GM19043 (cell line): ENCODE measurements at regions not wholly inside any gene's neighbourhood (a gene's known extent, or its start where the extent isn't known, plus 50 kb on each side); places are given as distances from the start of the nearest gene placed in this dataset.
A peak's percentile ranks its signal among the peaks of the same experiment; 100 is the strongest.

Source experiments
- ATAC-seq: cut with Tn5 transposase; IDR thresholded peaks from one replicate; pipeline ENCODE4 v1.9.1; 2021; ENCODE audit warnings: low read depth; ENCODE audit not compliant: unreplicated experiment

DNA sequence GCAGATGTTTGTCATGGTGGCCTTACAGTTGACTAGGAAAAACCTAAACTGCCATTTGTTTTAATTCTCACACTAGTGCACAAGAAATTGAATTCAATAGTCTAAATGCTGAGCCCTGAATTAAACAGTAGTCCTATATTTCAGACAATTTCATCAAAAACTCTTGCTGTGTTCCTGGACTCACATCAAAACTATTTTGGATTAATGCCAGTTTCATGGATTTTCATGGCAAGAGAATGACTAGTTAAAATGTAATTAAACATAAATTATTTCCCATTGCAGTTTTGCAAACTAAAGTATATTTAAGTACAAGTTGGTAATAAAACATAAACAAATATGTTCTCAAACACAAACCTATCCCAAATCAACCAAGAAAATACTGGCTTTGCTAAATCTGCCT is 468.0 kb upstream of the PRICKLE1 start:
- ATAC-seq = no peak

DNA sequence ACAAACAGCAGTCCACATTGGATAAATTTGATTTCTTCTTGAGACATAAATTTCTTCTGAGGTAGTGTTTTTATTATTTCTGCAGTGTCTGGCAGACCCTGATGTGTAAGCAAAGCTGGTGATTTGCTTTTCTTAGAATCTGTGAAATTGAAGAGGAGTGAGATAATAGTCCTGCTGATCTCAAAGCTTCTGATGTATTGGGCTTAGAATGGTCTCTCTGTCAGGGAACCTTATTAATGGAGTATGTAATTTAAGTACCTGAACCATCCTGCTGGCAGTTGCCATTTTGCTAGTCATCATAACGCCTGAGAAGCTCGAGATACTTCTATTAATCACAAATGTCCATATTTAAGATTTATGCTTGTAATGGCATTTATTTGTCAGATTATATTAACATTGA is 464.5 kb upstream of the PRICKLE1 start:
- no peak for ATAC-seq

DNA sequence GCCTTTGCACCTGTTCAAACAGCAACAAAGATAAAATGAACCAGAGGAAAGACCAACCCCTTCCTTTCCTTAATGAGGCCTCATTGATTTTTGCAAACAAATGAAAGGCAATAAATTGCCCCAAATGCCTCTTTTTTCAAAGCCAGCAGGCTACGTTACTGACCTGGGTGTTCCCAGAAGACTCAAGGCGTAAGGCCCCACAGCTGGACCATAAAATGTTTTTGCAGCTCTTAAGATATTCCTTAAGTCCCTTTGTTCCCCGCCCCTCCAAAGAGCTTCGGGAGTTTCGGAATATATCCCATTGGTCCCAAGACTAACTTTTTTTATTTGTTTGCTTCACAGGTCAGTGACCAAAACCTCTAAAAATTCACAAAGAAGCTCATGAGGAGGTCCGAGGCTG is 462.9 kb upstream of the PRICKLE1 start:
- ATAC-seq = no peak

DNA sequence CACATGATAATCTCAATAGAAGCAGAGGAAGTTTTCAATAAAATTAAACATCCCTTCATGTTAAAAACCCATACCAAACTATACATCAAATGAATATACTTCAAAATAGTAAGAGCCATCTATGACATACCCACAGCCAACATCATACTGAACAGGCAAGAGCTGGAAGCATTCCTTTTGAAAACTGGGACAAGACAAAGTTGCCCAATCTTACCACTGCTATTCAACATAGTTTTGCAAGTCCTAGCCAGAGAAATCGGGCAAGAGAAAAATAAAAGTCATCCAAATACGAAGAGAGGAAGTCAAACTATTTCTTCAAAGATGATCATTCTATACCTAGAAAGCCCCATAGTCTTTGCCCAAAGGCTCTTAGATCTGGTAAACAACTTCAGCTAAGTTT is 454.7 kb upstream of the PRICKLE1 start:
- no peak for ATAC-seq

DNA sequence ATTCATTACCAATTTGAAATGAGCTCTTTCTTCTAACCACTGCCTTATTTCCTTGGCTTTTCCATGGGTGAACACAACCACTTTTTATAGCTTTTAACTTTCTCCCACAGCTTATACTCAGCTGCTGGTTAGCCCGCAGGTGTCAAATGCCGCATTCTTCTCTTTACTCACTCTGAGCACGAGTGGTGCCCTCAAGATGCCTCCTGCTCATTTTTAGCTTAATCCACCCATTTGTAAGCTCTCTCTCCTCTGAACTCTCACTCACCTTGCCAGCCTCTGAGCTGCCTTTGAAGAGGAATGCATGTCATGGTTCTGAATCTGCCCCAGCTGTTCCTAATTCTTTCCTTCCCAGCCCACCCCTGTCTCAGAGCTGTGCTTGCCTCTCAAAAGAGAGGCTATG is 449.4 kb upstream of the PRICKLE1 start:
- ATAC-seq = no peak

DNA sequence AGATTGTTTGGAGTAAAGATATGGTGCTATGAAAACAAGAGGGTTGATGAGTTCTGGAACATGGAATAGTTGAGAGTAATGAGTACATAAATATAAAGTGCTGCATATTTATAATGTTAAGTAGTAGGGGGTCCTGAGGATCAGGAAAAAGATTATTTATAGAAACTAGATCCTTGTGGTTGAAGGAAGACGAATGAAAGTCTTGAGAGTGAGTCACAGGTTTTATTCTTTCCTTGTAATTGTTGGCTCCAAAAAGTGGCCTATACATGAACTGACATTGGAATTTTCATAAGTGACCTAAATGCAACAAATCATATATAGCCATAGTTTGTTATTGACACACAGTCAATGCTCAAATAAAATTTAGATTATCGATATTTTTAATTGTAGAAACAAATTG is 440.4 kb upstream of the PRICKLE1 start:
- no peak for ATAC-seq

DNA sequence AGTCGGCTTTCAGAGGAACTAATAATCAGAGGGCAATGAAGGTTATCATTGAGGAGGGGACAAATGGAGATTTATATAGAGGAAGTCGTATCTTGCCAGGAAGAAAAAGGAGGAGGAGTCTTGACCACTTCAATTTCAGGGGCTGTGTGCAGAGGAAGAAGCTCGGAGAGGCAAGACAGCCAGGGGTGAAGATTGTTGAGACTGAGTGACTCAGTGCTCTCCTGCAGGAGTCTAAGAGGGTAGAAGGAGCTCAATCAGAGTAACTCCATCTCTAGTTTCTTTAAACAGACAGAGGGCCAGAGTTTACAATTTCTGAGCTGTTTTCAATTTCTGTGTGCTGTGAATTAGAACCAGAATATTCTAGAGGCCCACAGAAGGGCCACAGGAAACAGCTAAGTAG is 439.3 kb upstream of the PRICKLE1 start:
- ATAC-seq = no peak

DNA sequence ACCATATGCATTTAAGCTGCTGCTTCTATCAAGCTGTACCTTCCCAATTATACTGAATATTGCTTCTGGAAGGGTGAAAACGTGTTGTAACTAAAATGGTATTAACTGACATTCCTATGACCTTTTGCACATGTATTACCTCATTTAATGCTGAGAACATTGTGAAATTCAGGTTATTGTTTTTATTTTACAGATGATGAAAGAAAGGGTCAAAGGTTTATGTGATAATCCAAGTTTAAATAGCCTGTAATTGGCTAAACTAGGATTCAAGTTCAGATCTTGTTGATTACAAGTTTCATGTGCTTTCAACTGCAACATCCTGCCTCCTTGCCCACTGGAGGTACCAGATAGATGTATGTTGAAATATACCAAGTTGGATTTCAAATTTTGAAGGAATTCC is 433.3 kb upstream of the PRICKLE1 start:
- no peak for ATAC-seq

DNA sequence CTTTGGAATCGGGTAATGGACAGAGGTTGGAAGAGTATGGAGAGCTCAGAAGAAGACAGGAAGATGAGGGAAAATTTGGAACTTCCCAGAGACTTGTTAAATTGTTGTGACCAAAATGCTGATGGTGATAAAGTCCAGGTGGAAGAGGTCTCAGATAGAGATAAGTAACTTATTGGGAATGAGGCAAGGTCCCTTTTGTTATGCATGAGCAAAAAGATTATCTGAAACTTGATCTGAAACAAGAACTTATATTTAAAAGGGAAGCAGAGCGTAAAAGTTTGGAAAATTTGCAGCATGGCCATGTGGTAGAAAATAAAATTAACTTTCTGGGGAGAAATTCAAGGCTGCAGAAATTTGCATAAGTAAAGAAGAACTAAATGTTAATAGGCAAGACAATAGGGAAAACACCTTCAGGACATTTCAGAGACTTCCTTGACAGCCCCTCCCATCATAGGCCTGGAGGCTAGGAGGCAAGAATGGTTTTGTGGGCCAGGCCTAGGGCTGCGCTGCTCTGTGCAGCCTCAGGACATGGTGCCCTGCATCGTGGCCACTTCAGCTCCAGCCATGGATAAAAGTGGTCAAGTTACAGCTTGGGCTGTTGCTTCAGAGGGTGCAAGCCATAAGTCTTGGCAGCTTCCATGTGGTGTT is 425.7 kb upstream of the PRICKLE1 start:
- ATAC-seq = peak; percentile 36

DNA sequence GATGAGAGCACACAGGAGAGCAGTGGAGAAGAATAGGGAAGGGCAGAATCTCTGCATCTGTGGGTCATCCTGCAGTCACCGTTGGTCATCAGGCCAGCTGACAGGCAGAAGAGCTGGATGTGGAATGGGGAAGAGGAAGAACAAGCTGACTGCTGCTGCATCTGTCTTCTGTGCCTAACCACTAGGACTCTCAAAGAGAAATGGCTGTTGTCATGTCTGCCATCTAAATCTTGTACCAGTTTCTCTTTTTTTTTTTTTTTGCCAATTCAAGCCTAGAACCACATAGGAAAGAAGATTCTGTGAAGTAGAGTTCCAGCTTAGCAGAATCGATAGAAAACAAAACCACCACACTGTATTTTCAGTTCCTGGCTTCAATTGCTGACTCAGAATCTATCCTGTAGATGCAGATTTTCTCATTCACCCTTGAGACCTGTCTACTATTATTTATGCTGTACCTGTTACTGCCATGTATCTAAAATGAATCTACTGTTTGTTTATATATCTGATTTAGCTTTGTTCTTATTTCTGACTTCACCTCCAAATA is 421.9 kb upstream of the PRICKLE1 start:
- peak; percentile 79 for ATAC-seq

DNA sequence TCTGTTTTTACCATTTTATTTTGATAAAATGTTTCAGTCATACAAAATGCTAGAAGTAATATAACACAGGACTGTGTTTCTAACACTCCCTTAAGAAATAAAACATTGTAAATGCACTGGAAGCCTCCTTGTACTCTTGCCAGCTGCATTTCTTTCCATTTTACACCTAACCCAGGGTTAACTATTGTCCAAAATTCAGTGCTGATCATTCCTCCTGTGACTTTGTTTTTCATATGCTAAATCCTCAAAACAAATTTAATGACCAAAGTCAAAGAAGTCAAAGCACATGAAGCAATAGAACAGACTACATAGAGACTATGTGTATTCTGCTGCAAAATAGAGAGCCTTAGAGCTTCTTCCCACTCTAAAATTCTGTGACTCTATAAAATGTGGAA is 420.3 kb upstream of the PRICKLE1 start:
- ATAC-seq = no peak

DNA sequence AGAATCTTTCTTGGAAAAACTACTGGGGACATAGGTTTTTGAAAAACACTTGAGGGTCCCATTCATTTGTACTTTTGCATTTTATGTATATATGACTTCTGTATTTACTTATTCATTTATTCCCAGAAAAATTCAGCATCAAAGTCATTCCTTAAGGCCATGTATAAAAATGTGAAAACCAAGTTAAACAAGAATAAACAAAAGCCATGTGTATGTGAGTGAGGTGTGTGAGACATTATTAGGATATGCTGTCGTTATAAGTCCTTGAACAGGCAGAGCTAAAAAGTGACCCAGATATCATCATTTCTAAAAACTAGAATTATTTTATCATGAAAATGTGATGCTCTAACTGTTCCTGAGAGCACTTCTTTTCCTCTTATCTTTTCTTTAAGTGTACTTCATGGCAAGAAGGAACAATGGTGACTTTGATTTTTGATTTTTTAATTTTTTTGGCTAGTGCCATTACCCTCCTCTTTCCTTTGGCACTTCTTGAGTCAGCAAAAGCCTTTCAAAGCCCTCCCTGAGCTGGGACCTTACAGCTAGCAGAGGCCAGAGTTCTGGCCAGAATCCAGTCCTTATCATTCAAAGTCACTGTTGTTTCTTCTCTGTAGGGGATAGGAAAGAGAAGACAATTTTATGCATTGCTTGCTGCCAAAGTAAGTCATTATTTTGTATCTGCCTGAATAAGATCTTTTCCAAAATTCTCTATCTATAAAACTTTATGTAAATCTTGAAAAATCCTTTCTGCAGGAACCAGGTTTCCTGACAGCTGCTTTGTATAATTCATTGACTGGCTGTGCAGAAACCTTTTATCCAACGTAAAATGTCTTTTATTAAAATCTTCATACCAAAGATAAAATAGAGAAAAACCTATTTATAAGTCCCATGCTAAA is 419.7 kb upstream of the PRICKLE1 start:
- no peak for ATAC-seq

DNA sequence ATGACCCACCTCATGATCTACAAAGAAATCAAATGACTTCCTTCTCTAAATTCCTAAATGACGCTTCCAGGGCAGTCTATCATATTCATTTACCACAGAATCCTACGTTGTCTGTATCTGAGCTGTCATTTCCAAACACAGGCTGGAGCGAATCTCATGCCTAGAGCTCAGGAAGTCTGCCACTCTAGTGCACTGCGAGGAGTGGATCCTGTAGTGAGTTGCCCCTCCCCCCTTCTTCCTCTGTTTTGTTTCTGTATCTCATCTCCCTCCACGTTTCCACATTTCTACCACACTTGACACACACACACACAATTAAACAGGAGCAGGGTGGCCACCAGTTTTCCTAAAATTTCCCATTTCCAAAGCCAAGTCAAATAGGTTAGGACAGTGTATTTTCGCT is 415.4 kb upstream of the PRICKLE1 start:
- ATAC-seq = no peak

DNA sequence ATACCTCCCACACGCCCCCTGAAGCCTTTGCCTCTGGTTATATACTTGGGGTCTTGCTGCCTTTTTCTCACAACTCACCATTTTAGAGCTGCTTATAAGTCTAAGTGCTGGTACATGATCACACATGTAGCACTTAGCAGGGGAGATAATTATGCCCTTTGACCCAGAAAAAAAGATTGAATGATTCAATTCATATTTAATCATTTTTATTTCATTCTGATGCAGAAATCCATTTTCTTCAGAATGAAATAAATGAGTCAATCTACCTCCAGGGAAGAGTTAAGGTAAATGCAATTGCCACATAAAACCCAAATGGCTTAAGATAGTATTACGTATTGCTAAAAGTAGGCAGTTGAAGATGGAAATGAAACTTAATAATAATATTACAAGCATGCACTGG is 414.6 kb upstream of the PRICKLE1 start:
- no peak for ATAC-seq

DNA sequence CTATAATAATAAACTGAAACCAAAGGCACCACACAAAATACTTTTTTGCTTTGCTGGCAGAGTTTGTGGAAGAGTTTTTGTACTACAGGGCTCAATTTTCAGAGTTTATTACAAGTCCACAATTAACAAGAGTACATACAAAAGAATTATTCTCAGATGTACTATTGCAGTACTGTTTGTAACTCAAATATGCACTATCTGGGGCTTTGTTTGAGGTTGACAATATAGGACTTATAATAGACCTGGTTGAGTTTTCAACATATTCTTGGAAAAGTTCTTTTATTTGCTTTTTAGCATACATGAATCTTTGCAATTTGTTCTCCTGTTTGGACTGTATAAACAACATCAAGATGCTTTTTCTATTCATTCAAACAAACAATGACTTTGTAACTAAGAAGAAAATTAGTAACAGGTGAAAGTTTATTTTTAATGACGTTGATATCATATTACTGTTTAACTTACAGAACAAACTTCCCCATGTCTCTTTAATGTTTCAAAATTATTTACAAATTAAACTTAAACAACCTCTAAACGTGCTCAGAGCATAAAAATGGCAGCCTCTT is 407.4 kb upstream of the PRICKLE1 start:
- no peak for ATAC-seq

DNA sequence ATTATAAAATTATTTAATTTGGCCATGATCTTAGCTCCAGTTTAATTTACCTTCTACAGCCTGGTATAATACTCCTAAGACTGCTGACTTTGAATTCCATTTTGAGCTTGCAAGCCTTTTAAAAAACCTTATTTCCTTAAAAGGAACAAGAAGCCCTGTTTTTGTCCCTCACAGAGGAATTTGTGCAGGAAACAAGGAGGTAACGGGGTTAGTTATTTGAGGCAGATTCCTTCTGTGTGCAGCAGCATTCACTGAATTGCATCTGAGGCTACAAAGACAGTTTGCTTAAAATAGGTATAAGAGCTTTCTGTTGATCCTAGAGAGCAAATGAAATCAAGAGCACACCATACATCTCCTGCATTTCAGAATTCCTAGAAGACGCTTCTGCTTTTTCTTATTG is 403.3 kb upstream of the PRICKLE1 start:
- ATAC-seq = no peak

DNA sequence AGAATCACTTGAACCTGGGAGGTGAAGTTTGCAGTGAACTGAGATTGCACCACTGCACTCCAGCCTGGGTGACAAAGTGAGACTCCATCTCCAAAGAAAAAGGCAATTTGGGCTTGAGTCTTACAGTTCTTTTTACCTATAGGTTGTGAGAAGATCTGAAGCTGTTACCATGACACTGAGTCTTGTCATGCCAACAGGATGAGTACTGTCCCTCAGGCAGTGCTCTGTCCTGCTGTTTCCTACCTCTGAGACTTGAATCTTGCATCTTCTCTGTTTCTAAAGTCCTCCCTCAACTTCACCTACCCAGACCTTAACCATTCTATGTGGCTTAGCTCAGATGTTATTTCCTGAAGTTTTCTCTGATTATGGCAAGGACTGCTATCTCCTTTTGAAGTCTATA is 400.8 kb upstream of the PRICKLE1 start:
- no peak for ATAC-seq

DNA sequence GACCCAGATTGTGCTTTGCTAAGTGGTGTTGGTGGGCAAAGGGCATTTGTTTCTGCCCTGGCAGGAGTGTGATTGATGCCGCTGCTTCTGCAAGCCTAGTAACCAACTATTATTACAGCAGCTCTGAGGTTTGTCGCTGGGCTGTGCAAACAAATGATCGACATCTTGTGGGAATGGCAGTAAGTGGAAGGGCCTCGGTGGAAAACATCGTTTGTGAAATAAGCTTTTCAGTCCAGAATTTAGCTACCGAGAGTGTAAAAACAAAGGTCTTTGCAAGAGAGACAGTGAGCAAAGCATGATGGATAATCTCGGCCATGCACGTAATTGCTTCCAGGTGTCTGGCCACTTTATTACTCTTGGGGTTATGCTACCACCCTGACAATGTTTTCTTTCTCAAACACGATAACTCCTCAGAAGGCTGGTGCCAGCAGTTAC is 397.7 kb upstream of the PRICKLE1 start:
- ATAC-seq = no peak

DNA sequence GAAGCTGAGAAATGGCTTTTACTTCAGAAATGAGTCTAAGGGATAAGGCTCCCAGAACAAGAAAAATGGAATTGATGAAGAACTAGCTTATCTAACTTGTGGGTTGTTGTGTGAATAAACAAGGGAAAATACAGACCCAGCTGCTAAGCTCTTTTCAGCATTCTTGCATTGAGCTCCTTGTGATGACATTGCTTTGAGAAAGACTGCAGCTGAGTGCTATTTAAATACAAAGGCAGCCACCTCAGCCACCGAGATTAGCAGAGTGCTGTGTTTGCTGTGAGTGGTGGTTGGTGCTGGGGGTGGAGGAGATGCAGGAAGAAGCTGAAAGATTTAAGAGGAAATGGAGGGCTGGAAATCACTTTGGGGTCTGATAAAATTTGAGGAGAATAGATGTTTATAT is 396.0 kb upstream of the PRICKLE1 start:
- no peak for ATAC-seq

DNA sequence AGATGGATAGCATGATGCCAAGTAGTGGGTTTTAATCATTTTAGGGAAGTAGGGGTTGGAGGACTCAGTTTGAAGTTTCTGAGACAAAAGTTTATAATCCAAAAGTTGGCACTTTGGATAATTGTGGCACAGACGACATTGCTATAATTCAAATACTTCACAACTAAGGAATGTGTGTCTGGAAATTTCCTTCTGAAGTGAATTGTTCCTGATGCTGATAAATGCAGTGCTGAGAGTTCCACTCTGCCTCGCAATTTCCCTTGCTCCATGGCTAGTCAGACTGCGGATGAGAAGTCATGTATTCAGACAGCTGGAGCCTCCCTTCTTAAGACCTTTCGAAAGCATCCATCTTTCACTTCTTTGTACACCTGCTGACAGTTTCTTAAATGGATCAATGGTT is 393.3 kb upstream of the PRICKLE1 start:
- ATAC-seq = no peak

DNA sequence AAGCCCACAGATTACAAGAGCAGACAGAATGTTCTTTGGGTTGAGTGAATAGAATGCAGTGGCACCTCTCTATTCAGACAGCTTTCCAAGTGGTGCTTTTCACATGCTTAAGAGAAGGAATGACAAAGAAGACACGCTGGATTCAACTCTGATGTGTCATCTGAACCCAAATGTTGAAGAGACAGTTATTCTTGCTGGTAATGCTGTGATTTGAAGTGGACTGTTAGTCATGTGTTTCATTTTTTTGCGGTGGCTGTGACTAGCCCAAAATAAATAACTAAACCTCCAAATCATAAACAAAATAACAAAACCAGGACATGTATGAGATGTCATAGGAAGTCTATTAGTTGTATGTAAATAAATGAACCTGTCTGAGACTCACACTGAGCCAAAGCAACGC is 391.8 kb upstream of the PRICKLE1 start:
- ATAC-seq = no peak

DNA sequence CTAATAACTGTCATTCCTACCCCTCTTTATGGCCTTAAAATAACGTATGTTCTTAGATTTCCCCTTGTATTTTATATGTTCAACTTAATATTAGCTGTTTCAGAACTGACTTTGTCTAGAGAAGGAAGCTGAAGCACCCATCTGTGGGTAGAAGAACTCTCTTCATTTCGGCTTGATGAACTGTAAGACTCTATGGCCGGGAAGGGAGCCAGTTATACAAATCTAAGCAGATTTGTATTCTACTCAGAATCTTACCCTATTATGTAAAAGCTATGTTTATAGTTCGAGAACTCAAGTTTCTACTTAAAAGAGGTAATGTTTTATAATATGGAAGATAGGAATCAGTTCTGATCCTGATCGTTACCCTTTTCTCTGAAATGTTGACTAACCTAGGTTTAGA is 390.9 kb upstream of the PRICKLE1 start:
- no peak for ATAC-seq
